ENCODE measurements at regions not wholly inside any gene's neighbourhood (a gene's known extent, or its start where the extent isn't known, plus 50 kb on each side); places are given as distances from the start of the nearest gene placed in this dataset.

DNA sequence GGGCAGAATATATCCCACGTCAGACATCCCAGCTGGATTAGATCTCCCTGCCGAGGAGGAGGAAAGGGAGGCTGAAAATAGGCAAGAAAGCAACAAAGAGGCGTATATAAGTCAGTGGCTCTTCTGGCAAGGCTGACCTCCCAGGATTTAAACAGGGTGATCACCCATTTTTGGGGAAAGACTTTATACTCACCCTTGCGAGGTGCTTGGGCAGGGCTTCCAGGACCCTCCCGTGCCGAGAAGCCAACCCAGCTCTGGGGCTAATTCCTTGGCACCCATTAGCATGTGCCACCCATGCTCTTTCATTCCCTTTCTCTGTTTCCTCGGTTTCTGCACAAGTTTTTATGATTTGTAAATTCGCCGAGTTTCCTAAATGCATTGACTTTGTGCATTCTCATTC, 230.2 kb upstream of the IRX2 start:
- Histone ChIP-seq H3K4me1 (replicated peaks) (no peaks in the 10 kb centered on the region), H3K4me3 (no peak overlapping the region), H3K36me3 (no peaks in the 10 kb centered on the region), H3K27ac (no peak overlapping the region), H3K9me3 (no peaks in the 10 kb centered on the region), H3K27me3 (replicated peaks; ENCODE audit: insufficient read depth) (peaks cover 3% of the 10 kb centered on the region)
- 74% methylated on average over 9 of the region's 9 CpGs for WGBS
- intact Hi-C loops (cut with DNase I), result no loop called here
- TF ChIP-seq POLR2AphosphoS5 (IDR thresholded peaks at IDR 0.05) (no peak), POLR2A (IDR thresholded peaks at IDR 0.05) (no peak)
- TF ChIP-seq, protein P1, sequence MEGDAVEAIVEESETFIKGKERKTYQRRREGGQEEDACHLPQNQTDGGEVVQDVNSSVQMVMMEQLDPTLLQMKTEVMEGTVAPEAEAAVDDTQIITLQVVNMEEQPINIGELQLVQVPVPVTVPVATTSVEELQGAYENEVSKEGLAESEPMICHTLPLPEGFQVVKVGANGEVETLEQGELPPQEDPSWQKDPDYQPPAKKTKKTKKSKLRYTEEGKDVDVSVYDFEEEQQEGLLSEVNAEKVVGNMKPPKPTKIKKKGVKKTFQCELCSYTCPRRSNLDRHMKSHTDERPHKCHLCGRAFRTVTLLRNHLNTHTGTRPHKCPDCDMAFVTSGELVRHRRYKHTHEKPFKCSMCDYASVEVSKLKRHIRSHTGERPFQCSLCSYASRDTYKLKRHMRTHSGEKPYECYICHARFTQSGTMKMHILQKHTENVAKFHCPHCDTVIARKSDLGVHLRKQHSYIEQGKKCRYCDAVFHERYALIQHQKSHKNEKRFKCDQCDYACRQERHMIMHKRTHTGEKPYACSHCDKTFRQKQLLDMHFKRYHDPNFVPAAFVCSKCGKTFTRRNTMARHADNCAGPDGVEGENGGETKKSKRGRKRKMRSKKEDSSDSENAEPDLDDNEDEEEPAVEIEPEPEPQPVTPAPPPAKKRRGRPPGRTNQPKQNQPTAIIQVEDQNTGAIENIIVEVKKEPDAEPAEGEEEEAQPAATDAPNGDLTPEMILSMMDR (IDR thresholded peaks at IDR 0.05), result no peak
- DNase-seq (ENCODE audit: low spot score), result no peak

DNA sequence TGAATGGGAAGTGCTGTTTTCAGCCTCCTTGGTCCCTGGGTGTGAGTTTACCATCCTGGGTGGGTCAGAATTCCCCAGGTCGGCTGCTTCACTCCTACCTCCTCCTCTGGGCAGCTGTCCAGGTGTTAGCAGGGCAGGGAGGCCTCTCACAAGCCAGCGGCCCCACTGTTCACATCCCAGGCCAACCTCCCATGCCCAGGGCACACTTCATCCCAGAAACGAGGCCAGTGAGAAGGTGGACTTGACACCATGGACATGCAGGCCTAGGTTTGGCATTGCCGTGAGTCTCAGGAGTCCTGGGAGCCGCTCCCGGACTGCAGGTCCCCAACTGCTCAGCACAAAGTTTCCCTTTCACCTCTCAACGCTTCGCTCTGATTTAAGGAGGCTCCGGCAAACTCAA, 229.6 kb upstream of the IRX2 start:
- H3K27me3 ChIP-seq (replicated peaks; ENCODE audit: insufficient read depth), result peaks cover 3% of the 10 kb centered on the region
- WGBS, result 76% methylated on average over 9 of the region's 9 CpGs
- no peaks in the 10 kb centered on the region for H3K36me3 ChIP-seq
- DNase-seq (ENCODE audit: low spot score), result no peak
- TF ChIP-seq, protein P1 (IDR thresholded peaks at IDR 0.05), result no peak
- no peak for TF ChIP-seq POLR2AphosphoS5 (IDR thresholded peaks at IDR 0.05)
- no peak for TF ChIP-seq POLR2A (IDR thresholded peaks at IDR 0.05)
- H3K4me1 ChIP-seq (replicated peaks), result no peaks in the 10 kb centered on the region
- intact Hi-C loops (cut with DNase I), result no loop called here
- no peaks in the 10 kb centered on the region for H3K9me3 ChIP-seq
- H3K27ac ChIP-seq, result no peak overlapping the region
- no peak overlapping the region for H3K4me3 ChIP-seq

- no peaks in the 10 kb centered on the region for H3K27me3 ChIP-seq (replicated peaks; ENCODE audit: insufficient read depth)
- H3K4me3 ChIP-seq, result no peak overlapping the region
- WGBS, result 43% methylated on average over 2 of the region's 2 CpGs
- intact Hi-C loops (cut with DNase I), result no loop called here
- TF ChIP-seq, protein P1 (IDR thresholded peaks at IDR 0.05), result no peak
- H3K9me3 ChIP-seq, result no peaks in the 10 kb centered on the region
- H3K4me1 ChIP-seq (replicated peaks), result no peaks in the 10 kb centered on the region
- no peaks in the 10 kb centered on the region for H3K36me3 ChIP-seq
- no peak for DNase-seq (ENCODE audit: low spot score)
- H3K27ac ChIP-seq, result no peak overlapping the region
These were observed 208.8 kb upstream of the IRX2 start for GRCh38 chr5:2960294-2960693.

DNA sequence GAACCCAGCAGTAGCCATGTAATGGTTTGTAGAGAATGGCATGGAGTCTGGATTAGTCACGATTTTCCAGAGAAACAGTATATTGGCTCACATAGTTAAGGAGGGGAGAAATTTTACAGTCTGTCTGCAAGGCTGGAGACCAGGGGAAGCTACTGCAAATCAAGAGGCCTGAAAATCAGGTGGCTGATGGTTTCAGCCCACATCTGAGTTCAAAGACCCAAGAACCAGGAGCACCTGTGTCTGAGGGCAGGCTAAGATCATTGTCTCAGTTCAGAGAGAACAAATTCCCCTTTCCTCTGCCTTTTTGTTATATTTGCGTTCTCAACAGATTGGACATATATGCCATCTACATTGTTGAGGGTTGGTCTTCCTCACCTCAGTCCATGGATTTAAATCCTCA, 207.5 kb upstream of the IRX2 start:
- no peak for TF ChIP-seq POLR2AphosphoS5 (IDR thresholded peaks at IDR 0.05)
- 79% methylated on average over 2 of the region's 2 CpGs for WGBS
- no peak overlapping the region for H3K4me3 ChIP-seq

DNA sequence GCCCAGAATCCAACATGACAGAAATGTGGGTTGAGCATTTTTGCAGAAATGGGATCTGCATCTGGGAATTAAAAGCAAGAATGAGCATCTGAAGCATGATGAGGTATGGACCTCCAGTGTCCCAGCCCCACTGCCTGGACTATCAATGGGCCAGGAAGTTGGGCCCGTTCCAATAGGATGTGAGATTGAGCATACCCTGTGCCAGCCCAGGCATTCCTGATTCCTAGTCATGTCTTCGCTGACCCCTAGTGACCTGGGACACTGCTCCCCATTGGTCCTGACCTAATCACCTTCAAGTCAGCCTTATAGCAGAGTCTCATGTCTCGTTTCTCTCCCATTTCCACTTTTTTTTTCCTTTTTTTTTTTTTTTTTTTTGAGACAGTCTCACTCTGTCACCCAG, 197.4 kb upstream of the IRX2 start:
- H3K27me3 ChIP-seq (replicated peaks; ENCODE audit: insufficient read depth), result no peaks in the 10 kb centered on the region
- H3K4me3 ChIP-seq, result no peak overlapping the region
- DNase-seq (ENCODE audit: low spot score), result no peak
- no peaks in the 10 kb centered on the region for H3K9me3 ChIP-seq
- 87% methylated on average over 3 of the region's 3 CpGs for WGBS
- no peaks in the 10 kb centered on the region for H3K36me3 ChIP-seq
- no peaks in the 10 kb centered on the region for H3K4me1 ChIP-seq (replicated peaks)
- intact Hi-C loops (cut with DNase I), result no loop called here
- no peak for TF ChIP-seq POLR2A (IDR thresholded peaks at IDR 0.05)
- no peak for TF ChIP-seq POLR2AphosphoS5 (IDR thresholded peaks at IDR 0.05)
- TF ChIP-seq, protein P1 (IDR thresholded peaks at IDR 0.05), result no peak
- H3K27ac ChIP-seq, result no peak overlapping the region

More for the DNA sequence above, 207.5 kb upstream of the IRX2 start:
- intact Hi-C loops (cut with DNase I), result no loop called here
- H3K4me1 ChIP-seq (replicated peaks), result no peaks in the 10 kb centered on the region
- no peak overlapping the region for H3K27ac ChIP-seq
- no peaks in the 10 kb centered on the region for H3K9me3 ChIP-seq
- no peaks in the 10 kb centered on the region for H3K27me3 ChIP-seq (replicated peaks; ENCODE audit: insufficient read depth)
- no peaks in the 10 kb centered on the region for H3K36me3 ChIP-seq
- DNase-seq (ENCODE audit: low spot score), result no peak
